HG03039 (cell line): ENCODE measurements at regions not wholly inside any gene's neighbourhood (a gene's known extent, or its start where the extent isn't known, plus 50 kb on each side); places are given as distances from the start of the nearest gene placed in this dataset.

ENCODE experiments used
- ATAC-seq: cut with Tn5 transposase; IDR thresholded peaks from one replicate; pipeline ENCODE4 v1.9.1; 2021; ENCODE audit warnings: mild to moderate bottlenecking, moderate library complexity; ENCODE audit not compliant: unreplicated experiment

DNA sequence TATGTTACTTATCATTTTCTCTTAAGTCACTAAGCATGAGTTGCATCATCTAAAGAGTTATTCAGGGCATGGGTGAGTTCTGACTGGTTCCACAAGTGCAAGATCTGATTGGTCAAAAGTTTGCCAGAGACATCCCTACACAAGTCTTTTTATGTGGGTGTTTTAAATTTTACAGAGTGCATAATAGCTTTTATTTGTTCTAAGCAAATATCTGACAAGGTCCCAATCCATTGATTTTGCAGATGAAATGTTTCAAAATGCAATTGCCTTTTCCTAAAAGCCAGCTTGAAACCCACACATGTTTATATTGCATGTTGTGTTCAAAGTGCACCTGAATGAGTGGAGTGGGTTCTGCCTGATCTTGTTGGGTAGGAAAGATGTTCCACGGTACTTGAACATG, 101.7 kb upstream of the PAX6 start:
- ATAC-seq = no peak

DNA sequence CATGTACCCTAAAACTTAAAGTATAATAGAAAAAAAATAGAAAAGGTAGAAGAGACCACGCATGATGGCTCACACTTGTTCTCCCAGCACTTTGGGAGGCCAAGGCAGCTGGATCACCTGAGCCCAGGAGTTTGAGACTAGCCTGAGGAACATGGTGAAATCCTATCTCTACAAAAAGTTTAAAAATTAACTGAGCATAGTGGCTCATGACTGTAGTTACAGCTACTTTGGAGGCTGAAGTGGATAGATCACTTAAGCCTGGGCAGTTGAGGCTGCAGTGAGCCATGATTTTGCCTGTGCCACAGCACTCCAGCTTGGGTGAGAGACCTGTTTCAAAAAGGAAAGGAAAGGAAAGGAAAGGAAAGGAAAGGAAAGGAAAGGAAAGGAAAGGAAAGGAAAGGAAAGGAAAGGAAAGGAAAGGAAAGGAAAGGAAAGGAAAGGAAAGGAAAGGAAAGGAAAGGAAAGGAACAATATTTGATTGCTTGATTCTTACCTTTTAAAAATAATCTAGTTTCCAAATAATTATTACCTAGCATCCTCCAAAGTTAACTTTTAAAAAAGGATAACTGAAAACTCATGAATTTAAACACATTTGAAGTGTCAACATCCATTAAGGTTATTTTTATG, 99.9 kb upstream of the PAX6 start:
- no peak for ATAC-seq

DNA sequence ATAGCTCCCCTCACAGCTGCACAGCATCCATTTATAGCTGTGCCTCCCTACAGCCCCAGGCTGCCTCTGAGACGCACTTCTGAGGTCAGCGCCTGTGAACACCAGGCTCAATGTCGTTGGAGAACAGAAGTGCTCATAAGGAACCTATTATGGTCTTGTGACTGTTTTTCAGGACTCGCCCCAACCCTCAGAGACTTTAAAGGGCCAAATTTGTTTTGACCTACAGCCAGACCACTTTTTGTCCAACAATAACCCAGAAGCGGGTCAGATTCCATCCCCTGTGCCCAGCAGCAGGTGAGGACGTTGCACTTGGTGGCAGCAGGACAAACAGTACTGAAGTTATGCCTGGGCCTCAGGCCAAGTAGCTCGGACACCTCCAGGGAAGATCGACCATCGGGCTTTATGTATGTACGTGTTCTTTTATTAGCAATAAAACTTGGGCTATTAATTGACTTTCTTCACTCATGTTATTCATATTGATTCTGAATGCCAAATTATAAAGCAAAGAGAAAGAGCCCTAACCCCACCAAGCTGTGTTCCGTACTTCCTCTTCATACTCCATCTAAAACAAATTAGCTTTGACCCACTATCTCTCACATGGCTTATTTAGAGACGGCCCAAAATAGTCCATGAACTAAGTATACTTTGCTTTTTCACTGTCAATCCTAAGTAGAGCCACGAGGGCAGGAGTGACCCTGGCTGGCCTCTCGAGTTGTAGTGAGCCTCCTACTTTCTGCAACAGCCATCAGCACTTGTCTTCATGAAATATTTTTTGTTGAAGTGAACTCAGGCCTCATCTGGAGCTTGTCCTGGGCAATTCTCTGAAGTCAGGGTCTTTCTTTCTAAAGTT, 92.3 kb upstream of the PAX6 start:
- ATAC-seq = no peak

DNA sequence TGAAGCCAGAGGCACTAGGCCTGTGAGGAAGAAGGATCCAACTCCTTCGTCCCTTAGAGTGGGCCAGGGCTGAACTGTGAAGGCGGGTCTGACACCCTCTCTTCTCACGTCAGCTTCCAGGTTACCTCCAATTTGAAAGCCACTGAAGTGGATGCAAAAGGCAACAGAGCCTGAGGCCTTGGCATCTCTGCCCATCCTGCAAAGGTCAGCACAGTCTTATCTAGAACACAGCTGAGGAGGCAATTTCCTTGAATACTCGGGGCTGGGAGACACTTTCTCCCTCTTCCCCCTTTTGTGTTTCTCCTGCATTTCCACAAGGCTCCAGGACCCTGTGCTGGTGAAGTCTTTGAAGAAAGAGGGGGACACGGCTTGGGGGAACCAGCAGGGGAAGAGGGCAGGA, 91.6 kb upstream of the PAX6 start:
- no peak for ATAC-seq

DNA sequence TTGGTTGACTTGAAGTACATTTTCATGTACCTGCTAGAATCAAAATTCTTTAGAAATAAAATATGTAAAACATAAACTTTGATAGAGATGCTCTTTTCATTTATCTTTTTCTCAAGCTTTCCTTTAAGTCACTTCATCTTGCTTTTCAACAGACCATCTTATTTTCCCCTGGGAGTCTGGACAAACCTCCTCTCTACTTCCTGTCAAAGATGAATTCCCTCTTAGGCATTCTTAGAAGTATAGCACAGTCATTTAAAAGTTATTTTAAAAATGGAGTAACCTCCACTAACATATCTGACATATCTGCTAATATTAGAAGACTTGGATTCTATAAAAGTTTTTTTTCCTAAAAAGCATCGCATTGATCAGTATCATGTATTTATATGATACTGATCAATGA, 84.8 kb upstream of the PAX6 start:
- no peak for ATAC-seq

DNA sequence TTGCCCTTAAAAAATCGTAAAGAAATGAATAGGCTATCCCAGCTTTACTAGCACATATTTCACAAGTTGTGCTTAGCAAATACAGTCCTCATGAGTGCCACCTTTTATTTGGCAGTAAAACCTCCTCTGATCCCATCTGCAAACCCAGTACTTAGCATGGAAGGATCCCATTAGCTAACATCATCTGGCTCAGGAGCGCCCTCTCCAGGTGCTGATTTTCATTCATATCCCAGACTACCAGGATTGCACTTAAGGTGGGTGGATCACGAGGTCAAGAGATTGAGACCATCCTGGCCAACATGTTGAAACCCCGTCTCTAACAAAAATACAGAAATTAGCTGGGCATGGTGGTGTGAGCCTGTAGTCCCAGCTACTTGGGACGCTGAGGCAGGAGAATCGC, 76.1 kb upstream of the PAX6 start:
- no peak for ATAC-seq

DNA sequence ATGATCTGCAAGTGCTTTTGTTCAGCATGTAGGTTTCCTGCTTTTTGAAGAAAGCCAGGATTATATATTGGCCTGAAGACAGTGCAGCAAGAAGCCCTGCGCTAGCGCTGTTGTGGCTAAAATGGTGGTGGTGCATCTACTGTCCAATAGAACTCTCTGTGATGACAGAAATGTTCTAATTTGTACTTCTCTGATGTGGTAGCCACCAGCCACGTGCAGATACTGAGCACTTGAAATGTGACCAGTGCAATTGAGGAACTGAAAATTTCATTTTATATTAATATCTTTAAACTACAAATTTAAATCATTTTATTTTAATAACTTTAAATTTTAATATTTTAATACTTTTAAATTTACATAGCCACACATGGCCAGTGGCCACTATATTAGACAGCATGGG, 73.0 kb upstream of the PAX6 start:
- ATAC-seq = no peak

DNA sequence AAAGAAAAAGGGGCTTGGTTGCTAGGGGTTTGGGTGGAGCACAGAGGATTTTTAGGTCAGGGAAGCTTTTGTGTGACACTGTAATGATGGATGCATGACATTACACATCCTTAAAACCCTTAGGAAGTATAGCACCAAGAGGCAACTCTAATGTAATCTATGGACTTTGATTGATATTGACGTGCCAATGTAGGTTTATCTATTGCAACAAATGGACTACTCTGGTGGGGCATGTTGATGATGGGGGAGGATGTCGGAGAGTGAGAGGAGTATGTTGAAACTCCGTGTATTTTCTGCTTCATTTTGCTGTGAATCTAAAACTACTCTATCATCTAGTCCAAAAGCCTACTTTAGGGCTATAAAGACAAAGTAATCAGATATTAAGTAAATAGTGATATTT, 72.3 kb upstream of the PAX6 start:
- no peak for ATAC-seq

DNA sequence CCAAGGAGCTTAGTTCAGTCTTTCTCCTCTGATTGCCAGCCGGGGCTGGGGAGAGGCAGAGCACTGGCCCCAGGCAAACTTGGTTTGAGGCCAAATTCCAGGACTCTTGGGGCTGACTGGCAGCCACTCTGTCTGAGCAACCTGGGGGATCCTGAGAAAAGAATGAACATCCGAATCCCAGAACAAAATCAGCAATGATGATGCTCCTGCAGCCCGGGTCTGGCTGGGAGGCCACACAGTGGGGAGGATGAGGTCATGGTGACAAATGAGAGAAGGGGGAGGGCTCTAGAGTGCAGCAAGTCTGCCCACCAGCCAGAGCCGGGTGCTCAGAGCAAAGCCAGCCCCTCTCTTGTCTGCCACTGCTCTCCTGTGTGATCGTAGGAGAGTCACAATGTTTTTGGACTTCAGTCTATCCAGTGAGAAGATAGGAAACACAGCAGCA, 71.8 kb upstream of the PAX6 start:
- ATAC-seq = no peak

DNA sequence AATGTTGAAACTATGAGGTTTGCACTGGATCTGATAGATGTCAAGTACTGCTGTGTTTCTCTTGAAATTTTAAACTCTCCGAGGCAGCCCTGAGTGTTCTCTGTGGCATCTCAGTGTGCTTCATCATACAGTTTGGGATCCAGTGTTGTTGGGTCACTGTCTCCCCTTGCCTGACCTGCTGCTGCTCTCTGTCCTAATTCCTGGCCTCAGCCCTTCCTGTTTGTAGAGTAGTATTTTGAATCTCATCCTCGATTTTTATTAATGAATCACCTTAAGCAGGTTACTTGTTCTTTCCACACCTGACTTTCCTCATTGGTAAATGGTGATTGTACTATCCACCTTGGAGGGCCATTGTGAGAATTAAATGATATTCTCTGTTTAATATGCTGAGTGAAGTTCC, 70.7 kb upstream of the PAX6 start:
- no peak for ATAC-seq

DNA sequence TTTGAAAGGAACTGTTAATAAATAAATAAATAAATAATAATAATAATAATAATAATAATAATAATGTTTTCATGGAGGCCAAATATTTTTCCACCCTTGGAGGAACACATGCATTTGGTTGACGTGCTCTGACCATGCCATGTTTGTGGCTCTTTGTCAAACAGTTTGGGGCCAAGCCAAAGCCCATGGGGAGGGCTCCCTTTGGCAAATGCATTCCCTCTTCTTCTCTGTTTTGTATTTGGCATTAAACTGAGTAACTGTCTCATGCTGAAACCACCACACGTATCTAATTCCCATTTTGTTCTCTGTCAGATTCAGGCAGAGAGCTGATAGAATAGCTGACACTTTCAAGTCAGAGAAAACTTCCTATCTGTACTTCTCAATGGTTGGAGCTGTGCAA, 68.6 kb upstream of the PAX6 start:
- no peak for ATAC-seq

DNA sequence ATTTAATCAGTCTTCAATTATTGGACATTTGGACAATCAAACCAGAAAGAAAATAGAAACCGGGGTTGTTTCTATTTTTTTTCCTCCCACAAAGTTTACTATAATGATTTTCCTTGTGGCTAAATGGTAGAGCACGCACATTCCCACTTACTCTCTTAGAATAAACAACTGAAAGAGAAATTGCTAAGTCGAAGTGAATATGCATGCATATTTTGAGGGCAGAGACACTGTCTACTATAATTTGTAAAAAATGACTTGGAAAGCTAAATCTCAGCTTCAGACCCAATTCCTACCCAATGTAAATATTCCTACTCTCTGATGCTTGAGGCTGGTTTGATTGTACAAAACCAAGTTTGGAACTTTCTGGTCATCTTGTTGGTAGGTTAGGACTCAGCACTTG, 66.7 kb upstream of the PAX6 start:
- ATAC-seq = no peak

DNA sequence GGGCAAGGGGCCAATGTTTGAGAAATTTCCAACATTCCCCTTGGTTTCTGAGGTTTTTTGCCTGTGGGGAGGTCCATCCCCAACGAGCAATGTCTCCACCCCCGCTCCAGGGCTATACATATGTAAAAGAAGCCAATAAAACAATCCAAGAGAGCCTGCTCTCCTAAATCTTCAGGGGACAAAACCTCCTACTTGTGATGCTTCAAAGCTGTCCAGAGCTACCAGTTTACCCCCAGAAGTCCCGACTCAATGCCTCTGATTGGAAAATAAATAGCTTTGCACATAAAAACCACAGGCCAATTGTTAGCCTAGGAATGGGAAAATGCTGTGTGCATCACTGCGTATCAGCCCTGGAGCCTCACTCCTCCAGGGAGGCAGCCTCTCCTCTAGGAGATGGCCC, 66.0 kb upstream of the PAX6 start:
- no peak for ATAC-seq

DNA sequence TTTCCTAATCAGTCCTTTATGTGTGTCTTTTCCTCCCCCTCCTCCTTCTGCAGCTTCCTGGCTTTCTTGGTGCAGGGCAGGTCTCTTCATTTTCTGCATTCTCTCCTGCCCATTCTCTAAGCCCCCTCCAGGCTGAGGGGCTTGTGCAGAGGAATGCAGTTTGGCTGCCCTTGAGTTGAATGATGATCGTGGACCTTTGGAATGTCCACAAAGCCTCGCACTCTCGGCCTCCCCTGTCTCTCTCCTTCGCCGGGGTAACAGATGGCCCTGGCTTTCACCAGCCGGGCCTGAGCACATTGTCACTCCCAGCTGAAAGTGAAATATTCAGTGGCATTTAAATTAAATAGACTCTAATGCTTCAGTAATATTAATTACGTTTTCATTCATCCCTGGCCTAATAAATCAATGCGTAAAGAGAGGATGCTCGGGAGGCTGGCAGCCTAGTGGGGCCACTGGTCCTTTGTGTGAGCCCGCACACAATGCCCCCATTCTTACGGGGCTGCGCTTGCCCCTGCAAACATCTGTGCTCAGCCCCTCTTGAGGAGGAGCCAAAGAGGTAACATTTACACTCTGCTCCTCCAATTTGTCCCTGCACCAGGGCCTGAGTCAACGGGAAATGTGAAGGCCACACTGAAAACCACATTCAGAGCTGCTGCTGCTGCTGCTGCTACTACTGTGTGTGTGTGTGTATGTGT, 64.9 kb upstream of the PAX6 start:
- no peak for ATAC-seq

DNA sequence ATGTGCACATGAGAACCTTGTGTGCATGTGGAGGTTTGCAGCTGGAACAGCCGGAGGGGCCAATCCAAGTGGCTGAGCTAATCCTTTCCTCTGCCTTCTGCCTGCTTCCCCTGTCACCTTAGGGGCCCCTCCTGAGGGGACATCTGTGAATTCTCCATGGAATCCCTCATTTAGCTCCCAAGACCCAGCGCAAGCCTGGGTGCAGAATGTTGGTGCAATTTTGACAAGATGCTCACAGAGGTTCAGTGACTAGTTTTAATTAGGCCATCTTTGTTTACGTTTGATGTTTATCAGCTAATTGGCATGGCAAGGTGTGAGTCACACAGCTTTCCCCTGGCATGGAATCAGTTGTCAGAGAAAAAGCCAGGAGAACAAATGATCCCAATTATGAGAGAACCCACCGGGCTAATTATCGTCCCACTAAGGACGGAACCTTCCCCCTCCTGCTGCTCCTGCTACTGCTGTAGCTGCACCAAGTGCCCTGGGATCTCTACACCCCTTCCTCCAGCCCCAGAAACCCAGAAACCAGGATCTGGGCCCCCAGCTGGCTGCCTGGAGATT, 63.6 kb upstream of the PAX6 start:
- no peak for ATAC-seq

DNA sequence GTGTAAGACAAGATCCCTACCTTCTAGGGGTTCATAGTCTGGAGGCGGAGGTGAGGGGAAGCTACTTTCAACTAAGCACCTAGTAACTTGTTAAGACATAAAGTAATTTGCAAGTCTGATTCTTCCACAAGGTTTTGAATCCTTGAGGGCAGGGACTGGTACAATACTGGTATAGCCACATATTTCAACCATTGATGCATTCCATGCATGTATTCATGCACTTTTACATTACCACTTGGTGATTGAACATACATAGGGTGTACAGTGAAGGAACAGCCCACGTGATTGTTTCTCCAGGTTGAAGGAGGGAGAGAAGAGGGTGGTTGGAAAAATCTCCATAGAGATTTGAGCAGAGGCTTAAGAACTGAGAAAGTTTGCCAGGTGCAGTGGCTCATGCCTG, 62.0 kb upstream of the PAX6 start:
- no peak for ATAC-seq

DNA sequence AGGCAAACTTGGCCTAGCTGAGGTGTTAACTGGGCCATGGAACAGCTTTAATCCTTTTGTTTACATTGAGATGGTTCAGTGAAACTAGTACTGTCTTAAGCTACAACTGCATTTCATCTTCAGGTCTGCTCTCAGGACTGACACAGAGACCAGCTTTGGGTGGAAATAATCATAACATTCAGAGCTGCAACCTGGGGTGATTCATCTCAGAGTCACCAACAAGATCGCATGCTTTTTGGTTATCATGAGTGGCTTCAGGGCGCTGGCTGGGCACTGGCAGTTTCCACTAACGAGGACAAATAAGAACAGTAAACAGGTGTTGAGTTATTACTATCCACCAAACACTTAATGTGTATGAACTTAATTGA, 60.9 kb upstream of the PAX6 start:
- no peak for ATAC-seq

DNA sequence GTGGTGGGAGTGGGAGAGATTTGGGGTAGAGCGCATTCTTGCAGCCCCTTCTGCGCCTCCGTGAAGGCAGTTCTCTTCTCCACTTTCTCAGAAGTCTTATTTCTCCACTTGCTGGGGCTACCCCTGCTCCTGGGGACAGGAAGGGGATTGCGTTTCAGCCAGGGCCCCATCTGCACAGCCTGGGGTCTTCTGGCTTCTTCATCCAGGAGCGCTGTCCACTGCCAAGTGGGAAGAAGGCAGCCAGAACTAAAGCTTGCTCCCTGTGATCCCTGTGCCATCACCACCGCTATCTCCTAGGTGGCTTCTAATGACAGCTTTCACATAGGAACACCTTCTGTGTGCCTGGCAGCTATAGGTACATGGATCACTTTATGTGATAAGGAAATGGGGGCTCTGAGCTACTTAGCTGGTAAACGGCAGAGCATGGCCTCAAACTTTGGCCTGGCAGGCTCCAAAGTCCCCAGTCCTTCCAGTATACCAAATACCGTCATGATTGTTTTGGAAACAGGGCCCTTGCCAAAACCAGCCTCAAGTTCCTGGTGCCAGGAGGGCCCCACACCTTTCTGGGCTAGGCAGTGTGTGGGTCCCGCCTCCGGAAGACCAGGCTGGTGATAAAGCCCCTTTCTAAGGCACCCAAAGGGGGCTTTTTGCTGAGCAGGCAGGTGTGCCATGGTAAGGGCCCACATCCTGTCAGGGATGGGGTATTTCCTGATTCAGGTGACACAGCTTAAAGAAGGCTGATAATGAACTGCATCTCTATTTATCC, 60.4 kb upstream of the PAX6 start:
- ATAC-seq = no peak

DNA sequence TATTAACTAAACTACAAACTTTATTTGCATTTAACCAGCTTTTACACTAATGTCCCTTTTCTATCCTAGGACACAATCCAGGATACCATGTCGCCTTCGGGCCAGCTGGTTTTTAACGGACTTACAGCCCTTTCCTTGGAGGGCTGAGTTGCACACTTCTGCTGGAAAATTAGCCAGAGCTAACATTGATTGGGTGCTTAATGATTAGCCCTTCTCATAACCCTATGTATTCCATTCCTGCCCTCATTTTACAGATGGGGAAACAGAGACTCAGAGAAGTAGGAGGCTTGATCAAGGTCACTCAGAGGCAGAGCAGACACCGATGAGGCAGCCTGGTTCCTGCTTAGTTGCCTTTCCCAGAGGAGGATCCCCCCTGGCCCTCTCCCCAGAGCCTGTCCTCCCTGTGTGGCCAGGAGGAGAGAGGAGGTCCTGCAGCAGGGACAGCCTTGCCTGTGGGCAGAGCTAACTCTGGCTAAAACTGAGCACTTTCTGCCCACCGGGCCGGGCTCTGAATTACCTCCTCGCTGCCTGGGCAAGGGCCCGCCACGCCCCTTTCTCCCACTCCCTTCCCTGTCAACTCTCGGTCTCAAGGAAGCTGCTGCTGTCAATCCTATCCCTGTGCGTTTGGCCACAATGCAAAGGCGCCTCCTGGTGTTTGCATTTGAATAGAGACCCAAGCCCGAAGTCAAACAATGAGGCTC, 59.6 kb upstream of the PAX6 start:
- ATAC-seq = no peak

DNA sequence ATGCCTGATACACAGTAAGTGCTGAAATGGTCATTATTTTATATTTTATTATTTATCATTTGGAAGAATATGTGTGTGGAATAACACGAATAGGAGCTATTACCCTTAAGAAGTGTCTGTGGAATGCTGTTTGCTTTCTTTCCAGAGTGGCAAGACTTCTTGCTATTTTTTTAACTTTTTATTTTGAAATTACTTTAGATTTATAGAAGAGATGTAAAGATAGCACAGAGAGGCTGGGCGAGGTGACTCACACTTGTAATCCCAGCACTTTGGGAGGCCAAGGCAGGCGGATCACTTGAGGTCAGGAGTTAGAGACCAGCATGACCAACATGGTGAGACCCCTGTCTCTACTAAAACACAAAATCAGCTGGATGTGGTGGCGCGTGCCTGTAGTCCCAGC, 58.9 kb upstream of the PAX6 start:
- no peak for ATAC-seq
